ENCODE measurements at regions not wholly inside any gene's neighbourhood (a gene's known extent, or its start where the extent isn't known, plus 50 kb on each side); places are given as distances from the start of the nearest gene placed in this dataset.

- TF ChIP-seq CTCF (IDR thresholded peaks at IDR 0.05): no peak
- no peak for TF ChIP-seq POLR2A (IDR thresholded peaks at IDR 0.05)
Measured at GRCh38 chr3:99145031-99145430, 243.5 kb upstream of the DCBLD2 start.

Measured in uterus (tissue), 2 donors.